HUDEP-2 (cell line): ENCODE measurements at regions not wholly inside any gene's neighbourhood (a gene's known extent, or its start where the extent isn't known, plus 50 kb on each side); places are given as distances from the start of the nearest gene placed in this dataset.

Experiments used
- DNase-seq, 76 experiments: peaks; one replicate each; lab custom pipeline; 2025; ENCODE audit not compliant: unreplicated experiment in 76 of 76; lab: John Stamatoyannopoulos, UW

- no peak for DNase-seq
Observed at GRCh38 chr15:60057554-60057953, 53.4 kb downstream of the FOXB1 start.

GRCh38 chr15:60059186-60059585 is 55.1 kb downstream of the FOXB1 start:
- DNase-seq: no peak

GRCh38 chr15:60061758-60062157 is 57.6 kb downstream of the FOXB1 start:
- DNase-seq: no peak

DNA sequence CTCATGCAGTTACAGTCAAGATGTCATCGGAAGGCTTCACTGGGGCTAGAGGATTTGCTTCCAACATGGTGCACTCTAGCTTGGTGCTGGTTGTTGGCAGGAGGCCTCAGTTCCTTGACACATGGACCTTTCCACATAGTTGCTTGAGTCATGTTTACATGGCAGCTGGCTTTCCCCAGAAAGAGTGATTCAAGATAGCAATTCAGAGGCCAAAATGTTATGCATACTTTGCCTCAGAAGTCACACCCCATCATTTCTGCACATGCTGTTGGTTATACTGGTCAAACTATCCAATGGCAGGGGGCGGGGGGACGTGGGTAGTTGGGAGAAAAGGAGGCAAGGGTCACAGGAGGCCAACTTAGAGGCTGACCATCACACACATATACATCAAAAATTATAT is 58.7 kb downstream of the FOXB1 start:
- no peak for DNase-seq

GRCh38 chr15:60065951-60066350 is 61.8 kb downstream of the FOXB1 start:
- DNase-seq: no peak

DNA sequence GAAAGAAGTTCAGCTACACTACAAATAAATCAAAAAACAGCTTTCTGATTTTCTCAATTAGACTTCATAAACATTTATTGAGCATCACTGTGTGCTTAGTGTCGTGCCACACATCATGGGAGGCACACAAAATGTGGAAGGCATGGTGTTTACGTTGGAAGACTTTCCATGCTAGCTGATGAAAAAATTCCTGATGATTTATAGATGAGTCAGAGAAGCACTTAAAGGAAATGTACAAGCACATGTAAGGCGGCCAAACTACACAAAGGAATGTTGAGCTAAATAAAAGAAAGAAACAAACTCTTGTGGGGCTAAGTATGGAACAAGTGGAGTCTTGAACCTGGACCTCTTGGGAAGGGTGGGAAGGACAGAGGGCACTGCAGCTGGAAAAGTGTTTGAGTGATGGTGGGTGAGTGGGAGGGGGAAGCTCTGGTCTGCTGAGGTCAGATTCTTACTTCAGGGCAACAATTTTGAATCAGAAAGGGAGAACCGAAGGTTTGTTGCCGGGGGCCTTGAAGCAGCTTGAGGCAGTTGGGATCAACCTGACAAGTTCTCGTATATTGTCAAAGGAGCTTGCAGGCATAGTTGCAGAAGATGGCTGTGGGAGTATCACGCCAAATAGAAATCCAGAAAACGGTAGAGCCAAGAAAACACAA is 66.9 kb downstream of the FOXB1 start:
- DNase-seq: no peak

DNA sequence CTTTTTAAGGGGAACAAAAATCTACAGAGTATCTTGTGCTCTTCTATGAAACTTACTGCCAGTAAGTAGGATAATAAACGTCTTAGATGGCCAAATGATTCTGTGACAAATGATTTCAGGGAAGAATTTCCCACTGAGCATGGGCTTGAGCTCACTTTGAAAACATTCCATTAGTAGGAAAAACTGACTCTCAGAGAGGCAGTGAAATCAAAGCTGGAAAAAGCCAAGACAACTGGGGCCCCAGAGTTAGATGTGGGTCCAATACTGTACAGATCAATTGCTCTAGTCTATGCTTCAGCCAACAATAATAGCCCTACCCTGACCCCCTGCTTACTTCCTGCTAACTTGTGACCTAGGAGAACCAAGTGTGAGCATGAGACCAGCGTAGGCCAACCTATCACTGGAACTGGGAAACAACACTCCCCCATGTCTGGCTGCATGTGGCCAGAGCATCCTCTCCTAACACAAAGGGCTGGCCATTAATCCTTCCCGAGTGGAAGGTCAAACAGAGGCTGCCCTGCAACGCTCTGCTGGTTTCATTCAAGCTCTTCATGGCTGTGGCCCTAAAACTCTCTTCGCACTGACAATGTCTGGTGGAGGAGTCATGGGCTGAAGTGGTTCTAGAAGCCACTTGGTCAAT is 68.8 kb downstream of the FOXB1 start:
- DNase-seq: no peak

DNA sequence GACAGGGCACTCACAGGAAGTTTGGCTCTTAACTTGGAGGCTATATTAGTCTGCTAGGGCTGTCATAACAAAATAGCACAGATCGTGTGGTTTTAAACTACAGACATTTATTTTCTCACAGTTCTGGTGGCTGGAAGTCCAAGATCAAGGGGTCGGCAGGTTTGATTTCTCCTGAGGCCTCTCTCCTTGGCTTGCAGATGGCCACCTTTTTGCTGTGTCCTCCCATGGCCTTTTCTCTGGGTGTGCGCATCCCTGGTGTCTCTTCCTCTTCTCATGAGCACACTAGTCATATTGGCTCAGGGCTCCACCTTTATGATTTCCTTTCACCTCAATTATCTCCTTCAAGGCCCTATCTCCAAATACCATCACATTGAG is 69.3 kb downstream of the FOXB1 start:
- DNase-seq: no peak

DNA sequence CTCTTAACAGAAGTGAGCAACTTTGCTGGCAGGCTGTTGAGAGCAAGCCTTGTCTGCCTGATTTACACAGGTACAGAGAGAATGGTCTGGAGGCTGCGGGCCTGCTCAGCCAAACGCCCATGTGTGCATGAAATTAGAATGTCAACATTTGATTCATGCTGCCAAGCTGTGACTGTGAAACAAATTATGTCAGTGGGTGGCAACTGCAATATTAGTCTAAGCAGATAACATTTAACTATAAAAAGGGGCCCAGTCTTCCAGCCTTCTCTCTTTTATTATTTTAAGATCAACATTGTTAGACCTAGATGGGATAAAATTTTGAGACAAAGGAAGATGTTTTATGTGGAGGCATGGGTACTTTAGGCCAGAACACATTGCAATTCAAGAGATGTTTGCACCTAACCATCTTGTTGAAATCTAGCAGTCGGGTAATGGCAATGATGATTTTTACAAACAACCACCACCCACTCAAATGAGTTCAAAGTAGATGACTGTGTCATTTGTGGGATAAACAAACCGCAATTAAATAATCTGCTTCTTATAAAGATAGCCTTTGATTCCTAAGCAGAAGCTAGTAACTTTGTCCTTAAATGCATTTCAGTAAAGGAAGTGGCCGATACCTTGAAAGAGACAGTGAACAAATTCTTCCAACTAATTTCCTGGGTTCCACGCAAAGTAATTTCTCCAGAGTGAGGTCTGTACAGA is 70.2 kb downstream of the FOXB1 start:
- DNase-seq: no peak

DNA sequence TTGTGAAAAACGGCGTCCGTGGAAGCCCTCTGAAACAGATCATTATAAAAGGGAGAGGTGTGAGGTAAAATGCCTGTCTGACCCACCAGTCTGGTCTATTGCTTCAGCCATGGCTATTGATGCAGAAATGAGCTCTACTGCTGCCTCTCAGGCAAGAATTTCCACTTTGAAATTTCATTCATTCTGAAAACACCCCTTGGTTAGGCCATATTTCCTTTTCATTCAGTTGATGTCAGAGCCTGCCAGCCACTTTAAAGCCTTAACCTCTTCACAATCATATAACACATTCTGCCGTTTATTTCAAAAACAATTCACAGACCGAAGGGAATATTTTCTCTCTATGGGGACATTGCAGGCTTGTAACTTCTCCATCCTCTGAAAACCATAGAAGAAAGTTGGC is 71.9 kb downstream of the FOXB1 start:
- DNase-seq: no peak

DNA sequence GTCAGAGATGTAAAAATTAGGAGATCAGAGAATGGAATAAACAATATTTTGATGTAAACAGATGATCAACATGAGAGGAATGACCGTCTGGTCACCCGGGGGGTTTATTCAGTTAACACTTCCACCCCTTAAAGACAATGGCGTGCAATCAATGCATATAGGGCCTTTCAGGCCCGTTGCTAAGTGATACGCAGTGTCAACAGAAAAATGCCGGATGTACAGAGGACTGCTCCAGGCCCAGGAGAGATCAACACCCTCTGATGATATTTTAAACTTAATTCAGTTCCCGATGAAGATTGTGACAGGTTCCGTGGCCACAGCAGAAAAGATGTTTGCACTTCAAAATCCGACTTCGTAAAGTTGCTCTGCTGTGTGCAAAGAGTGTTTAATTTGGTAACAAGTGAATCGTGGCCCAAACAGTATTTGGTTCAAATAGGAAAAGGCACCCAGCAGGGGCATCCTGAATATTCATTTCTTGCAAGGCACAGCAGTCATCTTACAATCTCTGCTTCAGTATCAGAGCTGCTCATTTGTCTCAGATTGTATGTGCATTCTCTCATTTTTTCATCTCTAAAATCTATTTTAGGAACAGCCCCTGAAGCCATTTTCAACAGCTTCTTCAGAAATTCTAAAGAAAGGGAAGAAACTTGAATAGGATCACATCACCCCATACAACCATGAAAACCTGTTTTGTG is 72.6 kb downstream of the FOXB1 start:
- no peak for DNase-seq

GRCh38 chr15:60077581-60078359 is 73.7 kb downstream of the FOXB1 start:
- no peak for DNase-seq

GRCh38 chr15:60079210-60079609 is 75.1 kb downstream of the FOXB1 start:
- DNase-seq: peak in 1 of 76 experiments; percentile 2

DNA sequence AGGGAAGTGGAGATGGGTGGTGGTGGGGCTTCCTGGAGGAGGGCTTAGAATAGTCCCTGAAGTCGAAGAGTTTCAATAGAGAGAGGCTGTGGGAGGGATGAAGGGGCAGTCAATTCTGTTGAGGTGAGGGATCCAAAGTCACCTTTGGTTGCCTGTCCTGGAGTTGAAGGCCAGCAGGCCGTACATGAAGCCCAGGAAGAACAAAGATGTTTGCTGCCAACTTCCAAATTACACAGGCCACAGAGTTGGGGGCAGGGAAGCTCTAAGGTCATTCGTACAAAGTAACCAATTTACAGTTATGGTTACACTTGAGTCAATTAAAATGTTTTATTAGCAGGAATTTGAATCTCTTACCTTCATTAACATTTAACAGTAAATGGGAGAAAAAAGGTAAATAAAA is 77.9 kb downstream of the FOXB1 start:
- no peak for DNase-seq

DNA sequence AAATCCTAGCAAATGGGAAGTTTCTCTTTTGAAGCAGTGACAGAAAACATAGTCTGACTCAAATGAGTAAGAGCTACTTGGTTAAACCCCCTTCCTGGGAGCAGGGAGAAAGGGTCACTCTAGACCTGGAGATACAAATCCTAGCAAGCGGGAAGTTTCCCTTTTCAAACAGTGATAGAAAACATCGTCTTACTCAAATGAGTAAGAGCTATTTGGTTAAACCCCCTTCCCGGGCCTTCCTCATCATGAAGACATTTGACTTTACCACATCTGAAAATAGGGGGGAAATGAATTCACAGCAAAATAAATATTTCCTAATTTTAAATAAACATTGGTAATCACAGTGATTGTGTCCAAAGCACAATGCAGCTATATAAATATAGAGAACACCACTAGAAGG is 79.2 kb downstream of the FOXB1 start:
- DNase-seq: no peak

- no peak for DNase-seq
Observed at GRCh38 chr15:60086681-60087429, 82.7 kb downstream of the FOXB1 start.

DNA sequence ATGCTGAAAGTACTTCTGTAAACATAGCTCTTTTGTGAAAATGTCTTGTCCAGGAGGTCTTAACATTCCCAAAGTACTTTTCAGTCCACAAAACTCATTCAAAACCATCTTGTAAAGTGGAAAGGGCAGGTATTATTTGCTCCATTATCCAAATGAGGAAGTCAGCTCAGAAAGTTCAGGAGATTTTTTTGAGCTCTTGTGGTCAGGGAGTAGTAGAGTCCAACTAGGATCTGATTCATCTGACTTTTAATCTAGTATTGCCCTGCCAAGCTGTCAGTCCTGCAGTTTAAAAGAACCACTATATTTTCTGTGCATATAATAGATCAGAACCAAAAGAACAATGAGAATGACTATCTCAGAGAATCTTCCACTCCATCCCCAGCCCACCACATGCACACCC is 83.5 kb downstream of the FOXB1 start:
- no peak for DNase-seq

DNA sequence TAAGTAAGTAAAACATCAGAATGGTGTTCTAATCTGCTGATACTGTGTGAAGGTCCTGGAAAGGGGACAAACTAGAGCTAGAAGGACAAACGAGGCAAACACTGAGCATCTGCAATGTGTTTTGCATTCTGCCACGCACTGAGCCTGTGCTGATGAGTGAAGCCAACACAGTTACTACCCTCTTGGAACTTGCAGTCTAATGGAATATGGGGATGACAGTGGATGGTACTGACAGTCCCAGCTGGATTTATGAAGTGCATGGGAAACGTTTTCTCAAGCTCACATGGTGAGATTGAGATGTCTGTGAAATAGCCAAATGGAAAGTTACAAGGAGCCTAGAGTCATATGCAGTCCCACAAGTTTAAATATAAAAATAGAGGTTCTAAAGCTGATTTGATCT is 86.6 kb downstream of the FOXB1 start:
- no peak for DNase-seq

DNA sequence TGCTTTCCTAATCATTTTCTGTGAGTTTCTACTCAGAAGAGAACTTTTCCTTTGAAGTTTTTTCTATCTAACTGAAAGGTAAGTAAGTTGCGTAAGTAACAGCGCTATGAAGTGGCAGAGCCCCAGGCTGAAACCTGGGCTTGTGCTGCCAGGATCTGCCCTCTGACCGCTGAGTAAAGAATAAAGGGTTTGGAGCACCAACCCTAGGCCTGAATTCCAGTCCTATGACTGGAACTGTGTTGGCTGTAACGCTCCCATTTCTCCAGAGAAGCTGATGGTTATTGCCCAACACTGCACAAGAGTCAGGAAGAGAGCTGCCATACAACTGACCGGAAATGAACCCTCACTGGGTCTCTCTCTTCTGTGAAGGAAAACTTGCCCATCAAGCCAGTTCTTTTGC is 87.0 kb downstream of the FOXB1 start:
- no peak for DNase-seq

- DNase-seq: no peak
Observed at GRCh38 chr15:60091911-60092310, 87.8 kb downstream of the FOXB1 start.
